Pancreas (tissue), 10 donors: ENCODE measurements at regions not wholly inside any gene's neighbourhood (a gene's known extent, or its start where the extent isn't known, plus 50 kb on each side); places are given as distances from the start of the nearest gene placed in this dataset.

Source experiments
- ATAC-seq, 4 donors: fragments of 200-7000 bp; cut with Tn5 transposase; one replicate each; pipeline versions ENCODE4 v1.8.0 to v1.9.1; 2020; ENCODE audit warnings: mild to moderate bottlenecking in 4 of 4, moderate library complexity in 4 of 4
- DNase-seq, 6 donors: peaks; one replicate each; pipeline ENCODE4 v3.0.0-alpha.2; 2020
- FAIRE-seq: peaks from 2 replicates; lab custom pipeline; 2012; peaks lifted over from hg19 to GRCh38; lab: Jason Lieb, UNC
- H3K27ac ChIP-seq, 4 donors: fragments of 200-600 bp; sonication (generic); 1 replicate in 3 of 4; 2 replicates in 1 of 4; pipeline versions ENCODE4 v1.5.0 to v1.8.0; 2020
- H3K27me3 ChIP-seq, 4 donors: fragments of 200-600 bp; one replicate each; pipeline ENCODE4 v1.8.0; 2021
- H3K36me3 ChIP-seq, 3 donors: fragments of 200-600 bp; sonication (generic) in 1 of 3; one replicate each; pipeline versions ENCODE4 v1.5.0 to v1.8.0; 2020 to 2021
- H3K4me1 ChIP-seq, 3 donors: fragments of 200-600 bp; one replicate each; pipeline ENCODE4 v1.8.0; 2021
- H3K4me3 ChIP-seq, 4 donors: fragments of 200-600 bp; sonication (generic) in 2 of 4; one replicate each; pipeline versions ENCODE4 v1.5.0 to v1.8.0; 2020 to 2021
- H3K9me3 ChIP-seq, 4 donors: fragments of 200-600 bp; one replicate each; pipeline ENCODE4 v1.8.0; 2021
- CTCF ChIP-seq, 4 donors: fragments of 200-600 bp; sonication (generic) in 3 of 4; IDR thresholded peaks; one replicate each; pipeline versions ENCODE4 v1.5.0 to v1.8.0; 2021; ENCODE audit warnings: antibody characterized with exemption in 4 of 4
- WGBS, 2 donors: extraction: QIAGEN DNeasy Blood & Tissue Kit; methylation state at CpG; one replicate each; pipeline ENCODE4 v1.1.7; 2013; 5-methylcytosine and 5-hydroxymethylcytosine counted together
- intact Hi-C, 3 donors: fragments of 100-400 bp; cut with DNase I; formaldehyde crosslinking; loops; one replicate each; pipeline versions ENCODE4 v1.11.1 to v1.14.2; 2022
- donor health status: healthy with polysubstance abuse.
- donor health status: DM: no; HTN: no; CAD: no; lungs with moderate emphysema.
- donor health status: DM: no; HTN: no; CAD: no.
- donor health status: control.
- donor health status: control.
- donor health status: Bipolar disorder and iron deficiency.
- donor health status: DM: yes; HTN: yes; CAD: no.
- donor health status: DM: no; HTN: no; CAD: no.
- donor health status: DM: no; HTN: no; CAD: no.
- donor health status: DM: yes; HTN: yes; CAD: no.

- H3K36me3 ChIP-seq = no peaks in the 10 kb centered on the region
- ATAC-seq = no peak
- no peaks in the 10 kb centered on the region for H3K9me3 ChIP-seq
- H3K27me3 ChIP-seq = no peaks in the 10 kb centered on the region
- H3K27ac ChIP-seq = no peak overlapping the region
- TF ChIP-seq CTCF (IDR thresholded peaks at IDR 0.05) = no peak
- no peak for FAIRE-seq
- no peak overlapping the region for H3K4me3 ChIP-seq
- DNase-seq = no peak
- 89 to 95% methylated on average over 1 of the region's 1 CpG for WGBS, 2 donors
- intact Hi-C loops = no loop called here
- no peaks in the 10 kb centered on the region for H3K4me1 ChIP-seq
These were observed 529.2 kb downstream of the RAPGEF2 start for GRCh38 chr4:159632031-159632430.

- intact Hi-C loops = no loop called here
- no peak overlapping the region for H3K27ac ChIP-seq
- no peaks in the 10 kb centered on the region for H3K27me3 ChIP-seq
- FAIRE-seq (no peak), DNase-seq (no peak), ATAC-seq (no peak)
- TF ChIP-seq CTCF (IDR thresholded peaks at IDR 0.05) = no peak
- no peak overlapping the region for H3K4me3 ChIP-seq
- no peaks in the 10 kb centered on the region for H3K9me3 ChIP-seq
- peaks cover 0 to 4% (median 0%) of the 10 kb centered on the region in 3 donors for H3K4me1 ChIP-seq
- no peaks in the 10 kb centered on the region for H3K36me3 ChIP-seq
- 85% methylated on average over 5 of the region's 5 CpGs for WGBS, 2 donors
These were observed 536.9 kb downstream of the RAPGEF2 start for GRCh38 chr4:159639671-159640323.

GRCh38 chr4:159649237-159649636, 546.4 kb downstream of the RAPGEF2 start:
- H3K27me3 ChIP-seq = no peaks in the 10 kb centered on the region
- H3K4me3 ChIP-seq = no peak overlapping the region
- intact Hi-C loops = no loop called here
- no peaks in the 10 kb centered on the region for H3K36me3 ChIP-seq
- no peak for FAIRE-seq
- no peak for DNase-seq
- H3K4me1 ChIP-seq = no peaks in the 10 kb centered on the region
- TF ChIP-seq CTCF (IDR thresholded peaks at IDR 0.05) = no peak
- no peak for ATAC-seq
- no peaks in the 10 kb centered on the region for H3K9me3 ChIP-seq
- no peak overlapping the region for H3K27ac ChIP-seq

GRCh38 chr4:159652871-159653270, 550.0 kb downstream of the RAPGEF2 start:
- DNase-seq (no peak), FAIRE-seq (no peak), ATAC-seq (no peak)
- Histone ChIP-seq H3K27ac (no peak overlapping the region), H3K4me1 (no peaks in the 10 kb centered on the region), H3K27me3 (no peaks in the 10 kb centered on the region), H3K9me3 (no peaks in the 10 kb centered on the region), H3K4me3 (no peak overlapping the region), H3K36me3 (no peaks in the 10 kb centered on the region)
- WGBS, 2 donors = 61 to 65% methylated on average over 1 of the region's 1 CpG
- intact Hi-C loops = no loop called here
- no peak for TF ChIP-seq CTCF (IDR thresholded peaks at IDR 0.05)

GRCh38 chr4:159655547-159655946, 552.7 kb downstream of the RAPGEF2 start:
- no peaks in the 10 kb centered on the region for H3K27me3 ChIP-seq
- WGBS, 2 donors = 0 to 49% methylated on average over 1 of the region's 1 CpG
- TF ChIP-seq CTCF (IDR thresholded peaks at IDR 0.05) = no peak
- no peak overlapping the region for H3K4me3 ChIP-seq
- H3K4me1 ChIP-seq = no peaks in the 10 kb centered on the region
- ATAC-seq (peak in 1 of 4 donors; percentile 28), FAIRE-seq (no peak), DNase-seq (no peak)
- H3K27ac ChIP-seq = no peak overlapping the region
- H3K36me3 ChIP-seq = no peaks in the 10 kb centered on the region
- H3K9me3 ChIP-seq = no peaks in the 10 kb centered on the region
- intact Hi-C loops = no loop called here
